Natural killer cell (primary cell): ENCODE measurements at regions not wholly inside any gene's neighbourhood (a gene's known extent, or its start where the extent isn't known, plus 50 kb on each side); places are given as distances from the start of the nearest gene placed in this dataset.

Source experiments
- ATAC-seq, 3 donors: fragments of 150-1000 bp in 2 of 3; fragments of 200-7000 bp in 1 of 3; cut with Tn5 transposase; 1 replicate in 1 of 3; 2 replicates in 2 of 3; pipeline ENCODE4 v1.10.0; 2021; ENCODE audit warnings: mild to moderate bottlenecking in 2 of 3, moderate library complexity in 2 of 3
- DNase-seq, 2 donors: peaks; one replicate each; pipeline versions ENCODE4 v3.0.0 to v3.0.0-alpha.2; 2013 to 2021; ENCODE audit warnings: mixed read lengths in 1 of 2
- H3K27ac ChIP-seq: one replicate; pipeline ENCODE4 v1.5.1; 2013; ENCODE audit warnings: mild to moderate bottlenecking, low read length
- H3K27me3 ChIP-seq: one replicate; pipeline ENCODE4 v1.6.1; 2013; ENCODE audit warnings: low read length; ENCODE audit not compliant: control insufficient read depth, insufficient read depth
- H3K36me3 ChIP-seq: one replicate; pipeline ENCODE4 v1.6.1; 2013; ENCODE audit warnings: low read length; ENCODE audit not compliant: control insufficient read depth, insufficient read depth
- H3K4me1 ChIP-seq: one replicate; pipeline ENCODE4 v1.6.1; 2013; ENCODE audit warnings: low read length; ENCODE audit not compliant: control insufficient read depth, insufficient read depth
- H3K4me3 ChIP-seq: one replicate; pipeline ENCODE4 v1.5.1; 2013; ENCODE audit warnings: low read length
- H3K9me3 ChIP-seq: one replicate; pipeline ENCODE4 v1.6.1; 2013; ENCODE audit warnings: low read length; ENCODE audit not compliant: control insufficient read depth, insufficient read depth
- H3K27ac Mint-ChIP-seq, 2 donors: one replicate each; pipeline ENCODE4 v1.8.0; 2022; ENCODE audit warnings: mild to moderate bottlenecking in 2 of 2, mixed read lengths in 2 of 2, moderate library complexity in 1 of 2
- H3K27me3 Mint-ChIP-seq, 2 donors: one replicate each; pipeline ENCODE4 v1.8.0; 2022; ENCODE audit warnings: low read depth in 2 of 2, mixed read lengths in 2 of 2
- H3K36me3 Mint-ChIP-seq: one replicate; pipeline ENCODE4 v1.8.0; 2022; ENCODE audit warnings: mixed read lengths
- H3K4me1 Mint-ChIP-seq, 2 donors: one replicate each; pipeline ENCODE4 v1.8.0; 2022; ENCODE audit warnings: mixed read lengths in 2 of 2
- H3K4me3 Mint-ChIP-seq: one replicate; pipeline ENCODE4 v1.8.0; 2022; ENCODE audit warnings: mild to moderate bottlenecking, moderate library complexity, mixed read lengths
- H3K9me3 Mint-ChIP-seq, 2 donors: one replicate each; pipeline ENCODE4 v1.8.0; 2022; ENCODE audit warnings: mixed read lengths in 2 of 2
- WGBS: methylation state at CpG from one replicate; pipeline ENCODE4 v1.1.7; 2013; ENCODE audit warnings: missing lambda C conversion rate; ENCODE audit not compliant: insufficient coverage; 5-methylcytosine and 5-hydroxymethylcytosine counted together
- intact Hi-C: fragments of 100-400 bp; cut with micrococcal nuclease; formaldehyde crosslinking; loops from one replicate; pipeline ENCODE4 v1.14.2; 2022
- TF ChIP-seq, protein P1 (sequence below): fragments of 200-600 bp; IDR thresholded peaks from one replicate; pipeline ENCODE4 v1.8.0; 2022; ENCODE audit warnings: antibody characterized with exemption

DNA sequence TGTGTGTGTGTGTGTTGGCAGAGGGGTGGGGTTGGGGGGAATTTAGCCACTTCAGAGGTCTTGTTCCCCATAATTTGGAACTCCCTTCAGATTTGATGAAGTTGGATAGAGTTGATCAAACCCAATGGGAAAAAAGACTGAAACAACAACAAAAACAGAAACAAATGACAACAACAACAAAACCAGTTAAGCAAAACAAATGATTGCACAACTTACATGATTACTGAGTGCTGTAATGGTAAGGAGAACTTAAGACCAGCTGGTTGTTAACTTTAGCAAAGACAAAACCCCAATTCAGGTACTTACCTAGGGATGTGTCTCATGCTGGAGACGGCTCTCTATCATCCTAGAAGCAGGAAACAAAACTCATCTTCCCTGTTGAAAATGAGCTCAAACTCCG lies 107.8 kb upstream of the DDHD1 start:
- H3K4me1 ChIP-seq: no peaks in the 10 kb centered on the region
- H3K9me3 Mint-ChIP-seq: peaks cover 0 to 6% of the 10 kb centered on the region in 2 donors
- H3K4me1 Mint-ChIP-seq: no peaks in the 10 kb centered on the region
- TF ChIP-seq, protein P1, sequence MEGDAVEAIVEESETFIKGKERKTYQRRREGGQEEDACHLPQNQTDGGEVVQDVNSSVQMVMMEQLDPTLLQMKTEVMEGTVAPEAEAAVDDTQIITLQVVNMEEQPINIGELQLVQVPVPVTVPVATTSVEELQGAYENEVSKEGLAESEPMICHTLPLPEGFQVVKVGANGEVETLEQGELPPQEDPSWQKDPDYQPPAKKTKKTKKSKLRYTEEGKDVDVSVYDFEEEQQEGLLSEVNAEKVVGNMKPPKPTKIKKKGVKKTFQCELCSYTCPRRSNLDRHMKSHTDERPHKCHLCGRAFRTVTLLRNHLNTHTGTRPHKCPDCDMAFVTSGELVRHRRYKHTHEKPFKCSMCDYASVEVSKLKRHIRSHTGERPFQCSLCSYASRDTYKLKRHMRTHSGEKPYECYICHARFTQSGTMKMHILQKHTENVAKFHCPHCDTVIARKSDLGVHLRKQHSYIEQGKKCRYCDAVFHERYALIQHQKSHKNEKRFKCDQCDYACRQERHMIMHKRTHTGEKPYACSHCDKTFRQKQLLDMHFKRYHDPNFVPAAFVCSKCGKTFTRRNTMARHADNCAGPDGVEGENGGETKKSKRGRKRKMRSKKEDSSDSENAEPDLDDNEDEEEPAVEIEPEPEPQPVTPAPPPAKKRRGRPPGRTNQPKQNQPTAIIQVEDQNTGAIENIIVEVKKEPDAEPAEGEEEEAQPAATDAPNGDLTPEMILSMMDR: no peak
- no peaks in the 10 kb centered on the region for H3K9me3 ChIP-seq
- H3K27me3 ChIP-seq: no peaks in the 10 kb centered on the region
- no peak overlapping the region for H3K4me3 ChIP-seq
- 95% methylated on average over 2 of the region's 2 CpGs for WGBS
- peaks cover 10% of the 10 kb centered on the region for H3K36me3 Mint-ChIP-seq
- H3K27ac Mint-ChIP-seq: no peak overlapping the region
- no peak for ATAC-seq
- H3K4me3 Mint-ChIP-seq: no peak overlapping the region
- peaks cover 0 to 4% of the 10 kb centered on the region in 2 donors for H3K27me3 Mint-ChIP-seq
- DNase-seq: no peak
- H3K36me3 ChIP-seq: no peaks in the 10 kb centered on the region
- intact Hi-C loops: no loop called here
- H3K27ac ChIP-seq: no peak overlapping the region

DNA sequence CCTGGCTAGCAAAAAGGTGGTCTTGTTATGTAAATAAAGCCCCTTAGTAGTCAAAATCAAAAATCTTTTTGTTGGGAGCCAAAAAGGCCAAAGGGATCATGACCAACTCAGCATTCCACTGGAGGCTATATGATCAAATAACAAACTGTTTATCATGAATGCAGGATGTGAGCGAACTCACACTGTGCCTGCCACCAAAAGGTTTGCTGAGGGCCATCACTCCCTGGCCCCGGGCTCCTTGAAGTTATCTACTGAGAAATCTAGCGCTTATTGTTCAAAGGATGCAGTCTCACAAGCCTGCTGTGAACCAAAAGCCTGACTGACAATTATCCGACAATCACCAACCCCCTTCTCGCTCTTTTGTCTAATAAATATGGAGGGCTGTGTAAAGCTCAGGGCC lies 107.2 kb upstream of the DDHD1 start:
- Mint-ChIP-seq H3K27me3 (peaks cover 0 to 4% of the 10 kb centered on the region in 2 donors), H3K9me3 (peaks cover 0 to 4% of the 10 kb centered on the region in 2 donors), H3K27ac (no peak overlapping the region), H3K4me1 (no peaks in the 10 kb centered on the region), H3K36me3 (peaks cover 10% of the 10 kb centered on the region), H3K4me3 (no peak overlapping the region)
- Histone ChIP-seq H3K4me1 (no peaks in the 10 kb centered on the region), H3K27me3 (no peaks in the 10 kb centered on the region), H3K9me3 (no peaks in the 10 kb centered on the region), H3K36me3 (no peaks in the 10 kb centered on the region), H3K27ac (no peak overlapping the region), H3K4me3 (no peak overlapping the region)
- DNase-seq (no peak), ATAC-seq (no peak)
- intact Hi-C loops: no loop called here
- 73% methylated on average over 5 of the region's 5 CpGs for WGBS
- TF ChIP-seq, protein P1: no peak

DNA sequence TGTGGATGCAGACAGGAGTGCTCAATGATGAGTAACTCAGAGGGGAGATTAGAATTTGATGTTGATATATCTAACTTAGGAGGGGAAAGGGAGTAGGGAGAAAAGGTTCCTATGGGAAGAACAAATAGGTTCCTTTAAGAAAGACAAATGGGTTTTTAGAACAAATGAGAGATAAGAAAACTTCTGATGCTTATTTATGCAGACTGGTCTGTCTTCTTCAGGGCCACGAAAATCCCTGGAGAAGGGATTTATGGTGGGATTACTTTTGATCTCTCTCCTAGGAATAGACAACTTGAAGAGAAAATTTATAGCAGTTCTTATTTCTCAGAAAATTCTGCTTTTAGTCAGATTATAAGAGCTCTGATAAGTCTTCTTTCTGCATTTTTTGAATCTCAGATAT lies 99.0 kb upstream of the DDHD1 start:
- ATAC-seq (no peak), DNase-seq (no peak)
- Histone ChIP-seq H3K4me3 (no peak overlapping the region), H3K4me1 (no peaks in the 10 kb centered on the region), H3K27ac (no peak overlapping the region), H3K36me3 (no peaks in the 10 kb centered on the region), H3K27me3 (no peaks in the 10 kb centered on the region), H3K9me3 (peaks cover 2% of the 10 kb centered on the region)
- TF ChIP-seq, protein P1: no peak
- no peaks in the 10 kb centered on the region for H3K36me3 Mint-ChIP-seq
- WGBS: 87% methylated on average over 1 of the region's 1 CpG
- peaks cover 0 to 2% of the 10 kb centered on the region in 2 donors for H3K9me3 Mint-ChIP-seq
- H3K4me3 Mint-ChIP-seq: no peak overlapping the region
- peaks cover 0 to 5% of the 10 kb centered on the region in 2 donors for H3K27me3 Mint-ChIP-seq
- no peak overlapping the region for H3K27ac Mint-ChIP-seq
- no peaks in the 10 kb centered on the region for H3K4me1 Mint-ChIP-seq
- intact Hi-C loops: no loop called here

DNA sequence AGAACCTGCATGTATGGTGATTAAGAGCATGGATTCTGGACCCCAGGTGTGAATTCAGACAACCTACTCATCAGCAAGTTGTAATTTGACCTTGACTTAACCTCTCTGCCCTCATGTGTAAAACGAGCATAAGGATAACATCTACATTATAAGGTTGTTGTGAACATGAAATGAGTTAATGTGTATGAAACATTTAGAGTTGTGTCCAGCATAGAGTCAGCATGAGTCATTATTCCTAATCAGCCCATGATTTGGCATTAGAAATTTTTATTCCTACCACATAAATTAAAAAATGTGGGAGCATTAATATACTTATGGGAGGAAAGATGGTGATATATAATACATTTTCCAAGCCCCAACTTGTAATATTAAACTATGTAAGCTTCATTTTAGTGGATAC lies 95.9 kb upstream of the DDHD1 start:
- no peaks in the 10 kb centered on the region for H3K9me3 Mint-ChIP-seq
- H3K4me1 Mint-ChIP-seq: no peaks in the 10 kb centered on the region
- Histone ChIP-seq H3K4me1 (no peaks in the 10 kb centered on the region), H3K9me3 (no peaks in the 10 kb centered on the region), H3K4me3 (no peak overlapping the region), H3K27ac (no peak overlapping the region), H3K36me3 (no peaks in the 10 kb centered on the region), H3K27me3 (no peaks in the 10 kb centered on the region)
- TF ChIP-seq, protein P1: no peak
- intact Hi-C loops: no loop called here
- no CpG with 5 or more reads among the region's 1 CpG for WGBS
- ATAC-seq: no peak
- DNase-seq: no peak
- H3K27me3 Mint-ChIP-seq: peaks cover 0 to 5% of the 10 kb centered on the region in 2 donors
- H3K4me3 Mint-ChIP-seq: no peak overlapping the region
- no peak overlapping the region for H3K27ac Mint-ChIP-seq
- H3K36me3 Mint-ChIP-seq: no peaks in the 10 kb centered on the region
